Right cardiac atrium (tissue), 5 donors: ENCODE measurements at regions not wholly inside any gene's neighbourhood (a gene's known extent, or its start where the extent isn't known, plus 50 kb on each side); places are given as distances from the start of the nearest gene placed in this dataset.
A peak's percentile ranks its signal among the peaks of the same experiment; 100 is the strongest.

Source experiments
- ATAC-seq, 2 donors: fragments of 200-7000 bp; cut with Tn5 transposase; one replicate each; pipeline versions ENCODE4 v1.8.0 to v1.9.1; 2020; ENCODE audit warnings: moderate library complexity in 2 of 2, mild to moderate bottlenecking in 1 of 2
- DNase-seq, 3 donors: peaks; one replicate each; pipeline ENCODE4 v3.0.0-alpha.2; 2020
- H3K27ac ChIP-seq: one replicate; pipeline ENCODE4 v1.5.1; 2013; ENCODE audit warnings: mild to moderate bottlenecking, low read length, control low read depth, moderate library complexity
- H3K27me3 ChIP-seq: one replicate; pipeline ENCODE4 v1.6.1; 2013; ENCODE audit not compliant: control insufficient read depth, insufficient read depth
- H3K4me1 ChIP-seq: one replicate; pipeline ENCODE4 v1.6.1; 2013; ENCODE audit warnings: low read length; ENCODE audit not compliant: control insufficient read depth, insufficient read depth
- H3K4me3 ChIP-seq: one replicate; pipeline ENCODE4 v1.5.1; 2013; ENCODE audit warnings: low read length, control low read depth
- H3K9me3 ChIP-seq: one replicate; pipeline ENCODE4 v1.6.1; 2013; ENCODE audit warnings: low read length; ENCODE audit not compliant: control insufficient read depth
- WGBS: extraction: QIAGEN DNeasy Blood & Tissue Kit; methylation state at CpG from one replicate; pipeline ENCODE4 v1.1.7; 2013; 5-methylcytosine and 5-hydroxymethylcytosine counted together
- intact Hi-C, 4 donors: fragments of 100-400 bp; cut with DNase I; formaldehyde crosslinking; loops; one replicate each; pipeline versions ENCODE4 v1.11.0 to v1.14.0; 2022 to 2023
- donor health status: healthy with polysubstance abuse.
- donor health status: DM: no; HTN: yes; CAD: no.
- donor health status: DM: no; HTN: no; CAD: no.
- donor health status: DM: no; HTN: yes; CAD: no; lungs with severe emphysema.
- donor health status: DM: yes; HTN: yes; CAD: no.

GRCh38 chr14:104435147-104436046, 144.2 kb upstream of the C14orf180 start:
- intact Hi-C loops, result no loop called here
- no peak overlapping the region for H3K27ac ChIP-seq
- 88% methylated on average over 20 of the region's 20 CpGs for WGBS
- peak in 1 of 3 donors; percentile 54 for DNase-seq
- no peak for ATAC-seq
- no peak overlapping the region for H3K4me3 ChIP-seq
- no peaks in the 10 kb centered on the region for H3K9me3 ChIP-seq
- peaks cover 5% of the 10 kb centered on the region for H3K4me1 ChIP-seq
- no peaks in the 10 kb centered on the region for H3K27me3 ChIP-seq

GRCh38 chr14:104436047-104436591, 143.4 kb upstream of the C14orf180 start:
- Histone ChIP-seq H3K27ac (peak overlapping the region; percentile 7), H3K4me3 (peak overlapping the region; percentile 6), H3K4me1 (peaks cover 5% of the 10 kb centered on the region), H3K9me3 (no peaks in the 10 kb centered on the region), H3K27me3 (no peaks in the 10 kb centered on the region)
- intact Hi-C loops, result no loop called here
- ATAC-seq (peak; percentile 88), DNase-seq (peak; percentile 83 to 93 (median 92))
- 8% methylated on average over 20 of the region's 20 CpGs for WGBS

- no peak overlapping the region for H3K4me3 ChIP-seq
- no peaks in the 10 kb centered on the region for H3K9me3 ChIP-seq
- WGBS, result 81% methylated on average over 15 of the region's 15 CpGs
- peak in 1 of 2 donors; percentile 2 for ATAC-seq
- peaks cover 5% of the 10 kb centered on the region for H3K4me1 ChIP-seq
- intact Hi-C loops, result no loop called here
- no peak overlapping the region for H3K27ac ChIP-seq
- peak in 1 of 3 donors; percentile 43 for DNase-seq
- H3K27me3 ChIP-seq, result no peaks in the 10 kb centered on the region
Measured at GRCh38 chr14:104436741-104437701, 142.5 kb upstream of the C14orf180 start.

GRCh38 chr14:104437703-104438102, 141.9 kb upstream of the C14orf180 start:
- no peak overlapping the region for H3K4me3 ChIP-seq
- H3K4me1 ChIP-seq, result peaks cover 5% of the 10 kb centered on the region
- intact Hi-C loops, result no loop called here
- DNase-seq (peak in 1 of 3 donors; percentile 26), ATAC-seq (no peak)
- 87% methylated on average over 6 of the region's 6 CpGs for WGBS
- no peak overlapping the region for H3K27ac ChIP-seq
- H3K9me3 ChIP-seq, result no peaks in the 10 kb centered on the region
- H3K27me3 ChIP-seq, result no peaks in the 10 kb centered on the region

GRCh38 chr14:104438166-104438887, 141.2 kb upstream of the C14orf180 start:
- no peak for ATAC-seq
- no peak overlapping the region for H3K27ac ChIP-seq
- DNase-seq, result peak in 1 of 3 donors; percentile 14
- H3K27me3 ChIP-seq, result no peaks in the 10 kb centered on the region
- no peaks in the 10 kb centered on the region for H3K9me3 ChIP-seq
- no peak overlapping the region for H3K4me3 ChIP-seq
- WGBS, result 91% methylated on average over 18 of the region's 18 CpGs
- H3K4me1 ChIP-seq, result peaks cover 5% of the 10 kb centered on the region
- intact Hi-C loops, result no loop called here

- Histone ChIP-seq H3K4me1 (peaks cover 5% of the 10 kb centered on the region), H3K4me3 (no peak overlapping the region), H3K27ac (no peak overlapping the region), H3K9me3 (no peaks in the 10 kb centered on the region), H3K27me3 (no peaks in the 10 kb centered on the region)
- 77% methylated on average over 9 of the region's 9 CpGs for WGBS
- DNase-seq (no peak), ATAC-seq (no peak)
- intact Hi-C loops, result no loop called here
Measured at GRCh38 chr14:104439625-104440024, 139.9 kb upstream of the C14orf180 start.

- no peak for ATAC-seq
- Histone ChIP-seq H3K4me3 (no peak overlapping the region), H3K27me3 (no peaks in the 10 kb centered on the region), H3K27ac (no peak overlapping the region), H3K9me3 (no peaks in the 10 kb centered on the region), H3K4me1 (peaks cover 5% of the 10 kb centered on the region)
- intact Hi-C loops, result no loop called here
- WGBS, result 90% methylated on average over 14 of the region's 14 CpGs
- peak in 1 of 3 donors; percentile 1 for DNase-seq
Measured at GRCh38 chr14:104440297-104440956, 139.1 kb upstream of the C14orf180 start.

- H3K27me3 ChIP-seq, result no peaks in the 10 kb centered on the region
- H3K27ac ChIP-seq, result no peak overlapping the region
- no peak overlapping the region for H3K4me3 ChIP-seq
- intact Hi-C loops, result no loop called here
- peak in 1 of 3 donors; percentile 13 for DNase-seq
- no peak for ATAC-seq
- H3K9me3 ChIP-seq, result no peaks in the 10 kb centered on the region
- WGBS, result 84% methylated on average over 21 of the region's 21 CpGs
- H3K4me1 ChIP-seq, result peaks cover 3% of the 10 kb centered on the region
Measured at GRCh38 chr14:104441275-104442106, 138.1 kb upstream of the C14orf180 start.

GRCh38 chr14:104442107-104442551, 137.4 kb upstream of the C14orf180 start:
- Histone ChIP-seq H3K27me3 (no peaks in the 10 kb centered on the region), H3K9me3 (no peaks in the 10 kb centered on the region), H3K27ac (no peak overlapping the region), H3K4me3 (no peak overlapping the region), H3K4me1 (no peaks in the 10 kb centered on the region)
- ATAC-seq, result no peak
- 85% methylated on average over 19 of the region's 19 CpGs for WGBS
- peak in 1 of 3 donors; percentile 33 for DNase-seq
- intact Hi-C loops, result no loop called here
